Calu3 (cell line): ENCODE measurements at regions not wholly inside any gene's neighbourhood (a gene's known extent, or its start where the extent isn't known, plus 50 kb on each side); places are given as distances from the start of the nearest gene placed in this dataset.
"Not testable (repeated sequence)": the region's sequence is repeated elsewhere in the genome, so short reads cannot be mapped to it uniquely, and the experiment has no call there.

Source experiments
- BruUV-seq: library from RNA; stranded (reverse); fragments of 400-500 nt; replicated peaks from 2 replicates; lab custom pipeline; 2021; lab: Mats Ljungman, UMichigan
- CTCF ChIA-PET: fragments of 300-600 bp; sonication (Branson Sonifier 250); formaldehyde crosslinking; loops from one replicate; lab custom pipeline; 2022; ENCODE audit warnings: antibody characterized with exemption; lab: Charles Lee
- DNase-seq: peaks from one replicate; pipeline ENCODE4 v3.0.0; 2022
- H3K27ac Mint-ChIP-seq: one replicate; pipeline ENCODE4 v1.8.0; 2022; ENCODE audit warnings: mixed read lengths; ENCODE audit not compliant: unreplicated experiment
- H3K27me3 Mint-ChIP-seq: one replicate; pipeline ENCODE4 v1.8.0; 2022; ENCODE audit warnings: mixed read lengths; ENCODE audit not compliant: unreplicated experiment
- H3K36me3 Mint-ChIP-seq: one replicate; pipeline ENCODE4 v1.8.0; 2022; ENCODE audit warnings: mild to moderate bottlenecking, moderate library complexity, mixed read lengths; ENCODE audit not compliant: insufficient read depth, unreplicated experiment
- H3K4me1 Mint-ChIP-seq: one replicate; pipeline ENCODE4 v1.8.0; 2022; ENCODE audit warnings: mild to moderate bottlenecking, low read depth, mixed read lengths; ENCODE audit not compliant: unreplicated experiment
- H3K4me3 Mint-ChIP-seq: one replicate; pipeline ENCODE4 v1.8.0; 2022; ENCODE audit warnings: mild to moderate bottlenecking, low read depth, moderate library complexity, mixed read lengths; ENCODE audit not compliant: unreplicated experiment
- H3K9me3 Mint-ChIP-seq: one replicate; pipeline ENCODE4 v1.8.0; 2022; ENCODE audit warnings: low read depth, mixed read lengths; ENCODE audit not compliant: unreplicated experiment
- CTCF ChIP-seq: fragments of 200-600 bp; IDR thresholded peaks from one replicate; pipeline ENCODE4 v1.8.0; 2022; ENCODE audit warnings: antibody characterized with exemption; ENCODE audit not compliant: unreplicated experiment
- intact Hi-C: fragments of 100-400 bp; cut with micrococcal nuclease; formaldehyde crosslinking; loops from one replicate; pipeline ENCODE4 v1.10.0; 2022; ENCODE audit not compliant: unreplicated experiment

DNA sequence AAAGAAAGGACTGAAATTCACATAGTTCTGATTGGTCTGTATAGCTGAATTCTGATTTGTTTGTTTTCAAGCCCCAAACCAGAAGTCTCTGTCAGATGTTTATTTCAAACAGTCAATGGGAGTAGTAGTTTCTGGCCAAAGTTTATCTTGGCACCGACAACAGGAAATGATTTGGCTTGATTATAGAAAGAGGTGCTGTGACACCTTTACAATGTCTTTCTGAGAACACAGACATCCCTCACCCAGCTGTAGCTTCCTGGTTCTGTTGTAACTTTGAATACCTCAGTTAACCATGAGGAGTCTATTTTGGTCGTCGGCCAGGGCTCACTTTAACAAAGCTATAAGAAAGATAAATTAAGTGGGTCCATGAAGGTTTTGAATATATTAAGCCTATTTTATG lies 545.0 kb upstream of the ZNF804A start:
- no peak overlapping the region for H3K4me3 Mint-ChIP-seq

DNA sequence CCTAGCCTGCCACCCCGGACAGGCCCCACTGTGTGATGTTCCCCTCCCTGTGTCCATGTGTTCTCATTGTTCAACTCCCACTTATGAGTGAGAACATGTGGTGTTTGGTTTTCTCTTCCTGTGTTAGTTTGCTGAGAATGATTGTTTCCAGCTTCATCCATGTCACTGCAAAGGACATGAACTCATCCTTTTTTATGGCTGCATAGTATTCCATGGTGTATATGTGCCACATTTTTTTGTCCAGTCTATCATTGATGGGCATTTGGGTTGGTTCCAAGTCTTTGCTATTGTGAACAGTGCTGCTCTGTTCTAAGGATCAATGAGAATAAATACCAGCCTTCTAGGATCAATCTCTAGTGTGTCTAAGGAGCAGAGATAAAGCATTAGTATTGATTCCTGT lies 543.9 kb upstream of the ZNF804A start:
- CTCF ChIA-PET, H3K27me3 Mint-ChIP-seq, intact Hi-C loops, H3K9me3 Mint-ChIP-seq, H3K36me3 Mint-ChIP-seq, H3K27ac Mint-ChIP-seq, DNase-seq, H3K4me1 Mint-ChIP-seq, BruUV-seq, H3K4me3 Mint-ChIP-seq: not testable (repeated sequence)

More for the DNA sequence above, 545.0 kb upstream of the ZNF804A start:
- BruUV-seq, result no TSS peak
- peaks cover 3% of the 10 kb centered on the region for H3K9me3 Mint-ChIP-seq
- DNase-seq, result peak; percentile 34
- no peaks in the 10 kb centered on the region for H3K4me1 Mint-ChIP-seq
- H3K27ac Mint-ChIP-seq, result no peak overlapping the region
- H3K27me3 Mint-ChIP-seq, result no peaks in the 10 kb centered on the region
- no peaks in the 10 kb centered on the region for H3K36me3 Mint-ChIP-seq
- CTCF ChIA-PET, result interaction anchor here (0.8 kb wide), 1 partner anchor 546 kb away, joined by 3 read pairs; no protein-coding TSS in a partner anchor
- intact Hi-C loops, result no loop called here
- no peak for TF ChIP-seq CTCF

GRCh38 chr2:184057910-184058309 lies 540.4 kb upstream of the ZNF804A start:
- intact Hi-C loops, result no loop called here
- Mint-ChIP-seq H3K9me3 (peaks cover 3% of the 10 kb centered on the region), H3K36me3 (no peaks in the 10 kb centered on the region), H3K27ac (no peak overlapping the region), H3K4me3 (no peak overlapping the region), H3K4me1 (no peaks in the 10 kb centered on the region), H3K27me3 (no peaks in the 10 kb centered on the region)
- BruUV-seq, result no TSS peak
- no peak for DNase-seq
- CTCF ChIA-PET, result no interaction called here
- no peak for TF ChIP-seq CTCF

DNA sequence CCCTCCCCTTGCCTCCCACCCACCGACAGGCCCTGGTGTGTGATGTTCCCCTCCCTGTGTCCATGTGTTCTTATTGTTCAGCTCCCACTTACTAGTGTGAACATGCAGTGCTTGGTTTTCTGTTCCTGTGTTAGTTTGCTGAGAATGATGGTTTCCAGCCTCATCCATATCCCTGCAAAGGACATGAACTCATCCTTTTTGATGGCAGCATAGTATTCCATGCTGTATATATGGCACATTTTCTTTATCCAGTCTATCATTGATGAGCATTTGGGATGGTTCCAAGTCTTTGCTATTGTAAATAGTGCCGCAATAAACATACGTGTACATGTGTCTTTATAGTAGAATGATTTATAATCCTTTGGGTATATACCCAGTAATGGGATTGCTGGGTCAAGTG lies 538.1 kb upstream of the ZNF804A start:
- H3K4me1 Mint-ChIP-seq, DNase-seq, intact Hi-C loops, BruUV-seq, H3K27me3 Mint-ChIP-seq, H3K36me3 Mint-ChIP-seq, CTCF ChIA-PET, H3K27ac Mint-ChIP-seq, H3K9me3 Mint-ChIP-seq, H3K4me3 Mint-ChIP-seq: not testable (repeated sequence)

GRCh38 chr2:184067502-184067901 lies 530.8 kb upstream of the ZNF804A start:
- no peak for DNase-seq
- intact Hi-C loops, result no loop called here
- Mint-ChIP-seq H3K36me3 (no peaks in the 10 kb centered on the region), H3K27ac (no peak overlapping the region), H3K4me1 (no peaks in the 10 kb centered on the region), H3K9me3 (peaks cover 3% of the 10 kb centered on the region), H3K4me3 (no peak overlapping the region), H3K27me3 (no peaks in the 10 kb centered on the region)
- no TSS peak for BruUV-seq
- no peak for TF ChIP-seq CTCF
- CTCF ChIA-PET, result no interaction called here
